Activated T-cell treated with anti-CD3 and anti-CD28 coated beads for 1 hour (primary cell): ENCODE measurements at regions not wholly inside any gene's neighbourhood (a gene's known extent, or its start where the extent isn't known, plus 50 kb on each side); places are given as distances from the start of the nearest gene placed in this dataset.
"Not testable (repeated sequence)": the region's sequence is repeated elsewhere in the genome, so short reads cannot be mapped to it uniquely, and the experiment has no call there.

ENCODE experiments used
- DNase-seq: peaks from one replicate; pipeline ENCODE4 v3.0.0-alpha.2; 2020; ENCODE audit warnings: low read depth

DNA sequence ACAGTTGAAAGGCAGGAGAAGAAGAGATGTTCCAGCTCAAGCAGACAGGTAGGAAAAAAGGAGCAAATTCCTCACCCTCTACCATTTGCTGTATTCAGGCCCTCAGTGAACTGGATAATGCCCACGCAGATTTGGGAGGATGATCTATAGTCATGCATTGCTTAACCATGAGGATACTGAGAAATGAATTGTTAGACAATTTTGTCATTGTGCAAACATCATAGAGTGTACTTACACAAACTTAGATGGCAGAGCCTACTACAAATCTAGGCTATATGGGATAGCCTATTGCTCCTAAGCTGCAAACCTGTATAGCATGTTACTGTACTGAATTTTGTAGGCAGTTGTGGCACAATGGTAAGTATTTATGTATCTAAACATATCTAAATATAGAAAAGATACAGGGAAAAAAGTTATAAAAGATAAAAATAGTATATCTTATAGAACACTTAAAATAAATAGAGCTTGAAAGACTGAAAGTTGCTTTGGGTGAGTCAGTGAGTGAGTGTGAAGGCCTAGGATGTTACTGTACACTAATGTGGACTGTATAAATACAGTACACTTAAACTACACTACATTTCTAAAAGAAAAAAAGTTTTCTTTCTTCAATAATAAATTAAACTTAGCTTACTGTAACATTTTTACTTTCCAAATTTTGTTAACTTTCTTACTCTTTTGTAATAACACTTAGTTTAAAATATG is 672.3 kb downstream of the UTRN start:
- no peak for DNase-seq

DNA sequence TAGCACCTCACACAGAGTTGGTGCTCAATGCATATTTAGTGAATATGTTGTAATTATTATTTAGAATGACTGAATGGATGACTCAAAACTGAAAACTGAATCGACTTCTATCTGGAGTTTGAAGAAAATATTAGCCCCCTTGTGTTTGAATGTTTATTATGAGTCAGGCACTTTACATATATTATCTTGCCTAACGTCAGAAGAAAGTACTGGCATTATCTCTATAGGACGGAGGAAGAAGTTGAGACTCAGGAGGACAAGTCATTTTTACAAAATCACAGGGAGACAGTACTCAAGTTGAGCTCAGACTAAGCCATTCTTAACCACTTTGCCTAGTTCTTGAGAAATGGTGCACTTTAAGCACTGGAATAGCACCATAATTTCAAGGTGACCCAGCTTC is 684.0 kb downstream of the UTRN start:
- no peak for DNase-seq

DNA sequence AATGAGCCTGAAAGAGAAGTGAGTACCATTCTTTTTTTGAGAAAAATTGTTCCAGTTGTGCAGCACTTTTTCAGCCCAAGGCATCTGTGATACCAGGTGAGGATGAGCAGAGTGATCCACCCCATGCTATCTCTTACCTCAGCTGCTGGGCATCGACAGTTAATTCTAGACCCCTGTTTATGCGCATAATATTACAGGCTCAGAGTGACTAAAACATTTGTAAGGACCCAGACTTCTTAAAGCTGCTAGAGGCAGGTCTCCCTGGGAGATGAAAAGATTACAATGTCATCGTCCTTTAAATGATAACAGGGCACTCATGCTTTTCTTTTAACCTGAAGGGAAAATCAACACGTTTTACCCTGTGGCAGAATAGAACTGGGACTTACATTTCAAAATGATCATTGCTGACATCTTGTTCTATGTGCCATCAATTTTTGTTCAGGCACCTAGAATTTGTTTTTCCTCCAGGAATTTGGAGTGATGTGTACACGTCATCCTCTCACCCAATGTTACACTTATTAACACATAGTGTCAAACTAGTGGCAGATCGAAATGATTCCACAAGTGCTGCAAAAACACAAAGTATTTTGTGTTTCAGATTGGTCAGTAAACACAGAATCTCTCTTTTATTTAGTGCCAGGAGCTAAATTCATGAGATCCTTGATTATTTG is 684.6 kb downstream of the UTRN start:
- no peak for DNase-seq

DNA sequence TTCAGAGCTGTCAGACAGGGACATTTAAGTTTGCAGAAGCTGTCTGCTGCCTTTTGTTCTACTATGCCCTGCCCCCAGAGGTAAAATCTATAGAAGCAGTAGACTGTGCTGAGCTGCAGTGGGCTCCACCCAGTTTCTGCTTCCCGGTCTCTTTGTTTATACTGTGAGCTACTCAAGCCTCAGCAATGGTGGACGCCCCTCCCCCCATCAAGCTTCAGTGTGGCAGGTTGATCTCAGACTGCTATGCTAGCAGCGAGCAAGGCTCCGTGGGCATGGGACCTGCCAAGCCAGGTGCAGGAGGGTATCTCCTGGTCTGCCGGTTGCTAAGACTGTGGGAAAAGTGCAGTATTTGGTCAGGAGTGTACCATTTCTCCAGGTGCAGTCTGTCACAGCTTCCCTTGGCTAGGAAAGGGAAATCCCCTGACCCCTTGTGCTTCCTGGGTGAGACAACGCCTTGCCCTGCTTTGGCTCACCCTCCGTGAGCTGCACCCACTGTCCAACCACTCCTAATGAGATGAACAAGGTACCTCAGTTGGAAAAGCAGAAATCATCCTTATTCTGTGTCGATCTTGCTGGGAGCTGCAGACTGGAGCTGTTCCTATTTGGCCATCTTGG is 692.2 kb downstream of the UTRN start:
- not testable (repeated sequence) for DNase-seq

DNA sequence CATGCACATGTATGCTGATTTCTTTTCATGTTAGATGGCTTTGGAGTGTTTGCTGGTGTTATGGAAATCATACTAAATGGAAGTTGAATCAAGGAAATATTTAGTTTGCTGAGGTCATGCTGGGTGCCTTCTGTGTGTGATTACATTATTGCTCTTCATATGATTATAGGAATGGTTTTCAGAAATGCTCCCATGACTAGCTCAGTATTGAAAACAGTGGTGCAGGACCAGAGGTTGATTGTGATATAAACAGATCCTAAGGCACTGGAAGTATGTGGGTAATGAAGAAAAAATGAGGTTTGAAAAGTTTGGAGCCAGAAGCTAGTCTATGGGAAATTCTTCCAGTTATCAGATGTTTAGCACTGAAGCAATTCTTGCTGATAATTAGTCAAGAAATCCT is 693.1 kb downstream of the UTRN start:
- DNase-seq, result no peak

DNA sequence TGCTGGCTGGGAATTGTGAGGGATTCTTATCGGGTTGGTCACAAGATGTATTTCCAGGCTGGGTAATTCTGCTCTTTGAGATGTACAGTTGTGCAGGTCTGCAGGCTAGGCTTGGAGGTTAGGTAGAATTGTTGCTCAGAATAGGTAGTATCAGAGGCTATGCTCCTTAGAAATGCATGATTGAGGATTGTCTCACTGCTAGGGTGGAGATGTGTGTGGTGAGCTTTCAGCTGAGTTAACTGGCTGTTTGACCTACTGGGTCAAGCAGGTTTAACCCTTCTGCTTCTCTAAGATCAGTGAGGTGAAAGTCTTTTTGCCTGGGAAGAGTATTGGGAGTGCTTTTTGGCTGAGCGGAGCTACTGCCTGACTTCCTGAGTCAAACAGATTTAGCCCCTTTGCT is 701.1 kb downstream of the UTRN start:
- DNase-seq, result no peak

DNA sequence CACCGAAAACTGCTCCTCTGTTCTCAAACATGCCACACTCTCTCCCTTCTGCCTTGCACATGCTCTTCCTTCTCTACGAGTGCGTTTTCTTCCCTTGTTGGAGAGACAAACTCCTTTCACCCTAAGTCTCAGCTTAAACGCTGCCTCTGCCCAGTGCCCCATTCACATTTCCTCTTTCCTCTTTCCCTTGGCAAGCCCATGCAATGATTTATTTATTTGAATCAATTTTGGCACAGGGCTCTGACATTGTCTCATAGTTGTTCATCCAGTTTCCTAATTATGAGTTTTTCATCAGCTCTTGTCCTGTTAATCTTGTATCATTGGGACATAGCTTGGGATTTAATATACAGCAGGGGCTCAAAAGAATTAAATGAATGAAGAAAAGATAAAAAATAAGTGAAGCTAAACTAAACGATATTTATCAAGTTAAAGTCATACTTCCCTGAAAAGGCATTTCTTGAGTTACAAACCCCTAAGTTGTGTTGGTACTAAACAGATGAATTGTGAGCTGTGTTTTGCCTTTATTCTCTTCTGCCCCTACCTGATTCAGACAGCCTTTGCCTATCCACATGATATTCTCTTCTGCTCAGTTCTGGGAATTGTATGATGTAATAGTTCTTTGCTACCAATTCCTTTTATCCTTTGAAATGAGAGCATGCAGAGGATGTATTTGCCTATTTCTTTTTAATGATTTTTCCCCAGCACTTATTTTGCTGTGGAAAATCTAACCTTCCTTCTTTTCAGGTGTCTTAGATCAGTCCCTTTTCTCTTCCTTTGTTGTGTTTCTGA is 704.4 kb downstream of the UTRN start:
- no peak for DNase-seq

DNA sequence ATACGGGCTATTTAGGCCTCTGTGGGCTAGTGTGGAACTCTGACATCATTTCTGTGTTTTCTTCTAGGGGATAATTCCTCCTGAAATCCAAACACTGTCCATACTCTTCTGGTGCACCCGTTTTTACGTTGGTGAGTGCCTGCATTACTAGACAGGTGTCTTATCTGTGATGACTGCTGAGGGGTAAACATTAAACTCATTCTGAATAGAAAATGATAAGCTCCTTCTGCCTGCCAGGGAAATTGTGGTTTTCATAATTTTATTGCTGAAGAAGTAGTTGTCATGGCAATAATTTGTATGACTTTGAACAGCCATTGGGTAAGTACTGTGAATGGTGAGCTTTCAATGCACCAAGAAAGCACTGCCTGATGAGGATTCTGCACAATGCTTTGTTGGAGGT is 705.6 kb downstream of the UTRN start:
- DNase-seq, result no peak

DNA sequence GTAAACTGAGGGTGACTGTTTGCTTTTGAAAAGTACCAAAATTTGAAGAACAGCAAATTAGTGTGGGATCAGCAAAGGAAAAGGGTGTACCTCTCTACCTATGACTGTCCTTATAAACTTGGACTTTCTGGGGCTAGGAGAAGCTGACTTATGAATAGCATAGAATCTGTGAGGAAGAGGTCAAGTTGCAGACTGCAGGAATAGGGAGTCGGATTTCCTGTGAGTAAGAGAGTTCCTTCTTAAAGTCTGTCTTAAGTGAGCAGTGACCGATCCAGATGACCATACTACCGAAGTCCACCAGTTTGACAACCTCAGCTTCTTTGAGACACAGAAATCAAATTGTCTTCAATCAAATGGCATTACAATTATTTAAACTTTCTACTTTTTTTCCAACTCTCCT is 708.7 kb downstream of the UTRN start:
- no peak for DNase-seq

DNA sequence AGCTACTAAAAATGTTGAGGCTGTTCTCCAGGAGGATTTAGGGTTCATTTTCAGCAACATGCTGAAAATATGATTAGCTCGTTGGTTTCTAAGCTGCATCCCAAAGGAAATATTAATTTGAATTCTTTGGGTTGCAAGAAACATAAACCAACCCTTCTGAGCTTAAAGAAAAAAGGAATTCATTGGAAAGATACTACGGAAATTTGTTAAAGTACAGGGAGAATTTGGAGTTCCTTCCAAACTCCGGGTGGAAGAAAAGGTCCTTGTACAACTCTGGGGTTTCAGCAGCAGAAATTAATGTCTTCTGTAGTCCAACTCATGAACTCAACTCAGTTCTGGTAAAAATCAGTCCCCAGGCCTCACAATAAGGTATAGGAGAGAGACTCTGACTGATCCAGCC is 712.9 kb downstream of the UTRN start:
- no peak for DNase-seq

DNA sequence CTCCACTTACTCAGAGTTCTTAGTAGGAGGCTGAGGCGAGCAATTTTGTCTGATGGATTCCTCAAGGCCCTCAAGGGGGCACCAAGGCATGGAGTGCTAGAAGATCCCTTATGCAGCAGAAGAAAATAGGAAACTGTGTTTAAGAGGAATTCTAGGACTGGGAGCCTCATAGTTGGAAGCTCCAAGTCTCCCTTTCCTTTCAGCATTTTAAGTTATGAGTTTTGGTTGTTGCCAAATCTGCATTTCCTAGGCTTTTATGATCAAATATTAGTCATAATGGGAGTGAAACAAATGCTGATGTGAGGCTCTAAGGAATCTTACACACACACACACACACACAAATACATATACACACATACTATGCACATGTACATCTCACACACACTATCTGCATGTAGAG is 714.0 kb downstream of the UTRN start:
- no peak for DNase-seq

DNA sequence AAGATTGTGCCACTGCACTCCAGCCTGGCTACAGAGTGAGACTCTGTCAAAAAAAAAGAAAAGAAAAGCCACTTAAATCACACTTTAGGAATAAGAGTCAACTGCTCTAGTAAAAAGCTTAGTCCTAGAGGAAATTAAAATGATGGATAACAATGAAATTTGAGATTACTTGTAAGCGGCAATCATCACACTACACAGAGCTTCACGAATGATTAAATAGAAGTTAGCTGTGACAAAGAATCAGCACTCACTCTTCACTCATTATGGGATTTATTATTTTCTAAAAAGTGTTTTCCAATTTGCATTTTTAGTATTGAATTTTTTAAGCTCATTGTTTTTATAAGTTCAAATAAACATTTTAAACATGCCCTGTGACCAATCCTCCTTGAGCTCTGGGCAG is 718.0 kb downstream of the UTRN start:
- no peak for DNase-seq

DNA sequence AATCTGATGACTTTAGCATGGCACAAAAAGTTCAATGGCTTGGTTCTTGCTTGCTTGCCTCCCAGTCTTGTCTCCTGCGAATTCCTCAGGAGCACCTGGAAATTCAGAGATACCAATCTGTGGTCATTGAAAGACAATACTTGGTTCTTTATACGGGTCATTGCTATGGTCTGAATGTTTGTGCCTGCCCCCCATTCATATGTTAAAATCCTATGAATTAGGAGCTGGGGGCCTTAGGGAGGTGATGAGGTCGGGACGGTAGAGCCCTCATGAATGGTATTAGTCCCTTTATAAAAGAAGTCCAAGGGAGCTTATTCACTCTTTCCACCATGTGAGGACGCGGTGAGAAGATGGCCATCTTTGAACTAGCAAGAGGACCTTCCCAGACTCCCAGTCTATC is 721.8 kb downstream of the UTRN start:
- no peak for DNase-seq

DNA sequence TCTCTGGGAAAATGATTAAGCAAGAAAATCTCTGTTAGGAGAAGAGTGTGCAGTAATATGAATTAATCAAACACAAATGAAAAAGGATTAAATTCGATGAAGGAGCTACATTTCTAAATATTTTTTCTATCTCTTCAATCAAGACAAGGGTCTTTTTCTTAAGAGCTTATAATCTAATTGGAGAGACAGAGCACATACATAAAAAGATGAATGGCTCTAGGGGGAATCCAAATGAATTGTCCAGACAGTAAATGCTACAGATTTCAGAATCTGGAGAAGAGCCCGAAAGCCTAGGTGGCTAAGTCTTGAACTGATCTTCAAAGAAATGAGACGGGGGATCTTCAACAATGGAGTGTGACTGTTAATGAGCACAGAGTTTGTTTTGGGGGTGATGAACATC is 723.6 kb downstream of the UTRN start:
- DNase-seq, result no peak

DNA sequence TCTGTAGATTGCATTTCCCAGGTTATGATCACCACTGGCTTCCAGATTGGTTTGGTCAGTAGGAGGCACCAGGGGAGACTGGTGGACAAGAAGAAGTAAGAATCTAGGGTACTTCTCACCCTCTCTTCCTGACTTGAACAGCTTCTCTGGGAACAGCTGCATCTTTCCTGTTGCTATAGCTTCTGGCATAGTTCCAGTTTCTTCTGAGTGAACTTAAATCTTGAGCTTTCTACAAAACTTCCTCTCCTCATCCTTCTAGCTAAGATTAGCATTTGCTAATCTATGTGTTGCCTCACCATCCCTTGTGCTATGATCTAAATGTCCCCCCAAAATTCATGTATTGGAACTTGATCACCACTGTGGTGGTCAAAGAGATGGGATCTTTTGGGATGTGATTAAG is 724.6 kb downstream of the UTRN start:
- no peak for DNase-seq

DNA sequence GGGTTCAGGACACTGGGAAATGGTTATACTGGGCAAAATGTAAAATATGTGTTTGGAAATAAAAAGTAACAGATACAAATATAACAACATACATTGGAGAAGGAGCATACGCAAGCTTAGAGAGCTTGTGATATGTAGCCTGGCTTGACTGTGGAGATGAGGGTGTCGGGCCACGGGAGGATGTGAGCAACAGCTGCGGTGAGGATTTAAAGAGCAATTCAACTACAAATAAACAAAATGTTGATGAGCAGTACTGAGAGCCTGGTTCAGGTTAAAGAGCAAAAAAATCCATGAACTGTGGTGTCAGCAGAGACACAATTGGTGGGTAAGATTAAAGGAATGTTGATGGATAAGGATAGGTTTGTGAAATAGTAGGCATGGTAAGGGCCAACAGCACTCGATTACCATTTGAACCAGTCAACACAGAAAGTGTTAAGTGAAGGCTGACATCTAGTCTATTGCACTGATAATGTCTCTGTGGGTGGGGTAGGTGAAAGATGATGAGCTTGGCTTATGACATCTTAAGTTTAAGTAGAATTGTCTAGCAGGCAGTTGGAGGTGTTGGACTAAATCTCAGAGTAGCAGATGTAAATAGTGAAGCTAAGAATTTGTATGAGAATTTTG is 723.2 kb downstream of the EPM2A start:
- DNase-seq, result no peak

DNA sequence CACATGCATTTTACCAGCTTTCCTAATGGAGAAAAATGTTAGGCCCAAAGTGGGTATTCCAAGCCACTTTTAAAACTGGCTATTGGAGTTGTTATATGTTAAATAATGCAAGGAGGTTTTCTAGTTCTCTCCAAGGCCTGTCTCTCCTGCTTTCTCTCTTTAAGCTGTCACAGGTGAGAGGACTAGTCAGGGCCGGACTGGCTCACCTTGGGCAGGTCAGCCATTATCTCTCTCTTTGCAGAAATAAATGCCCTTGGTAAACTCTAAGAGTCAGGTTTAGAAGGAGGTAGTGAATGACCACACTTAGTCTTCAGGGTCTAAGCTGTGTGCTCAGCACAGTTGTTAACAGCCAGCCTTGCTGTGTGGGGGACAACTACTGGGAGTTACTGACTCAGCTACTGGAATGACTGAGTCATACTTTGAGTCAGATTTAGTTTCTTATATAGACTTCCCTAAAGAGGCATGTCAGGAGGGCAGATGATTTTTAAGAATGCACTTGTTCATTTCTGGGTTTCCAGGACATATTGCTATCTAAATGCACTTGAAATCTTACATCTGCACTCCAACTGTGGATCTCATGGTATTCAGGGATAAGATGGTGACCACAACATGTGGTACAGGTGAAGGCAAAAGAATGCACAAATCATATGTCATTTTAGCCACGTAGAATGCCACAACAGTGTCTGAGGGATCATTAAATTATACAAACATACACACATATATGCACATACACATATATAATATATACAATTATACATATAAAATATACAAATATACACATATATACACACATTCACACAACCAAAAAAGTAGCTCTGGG is 719.4 kb downstream of the EPM2A start:
- no peak for DNase-seq

DNA sequence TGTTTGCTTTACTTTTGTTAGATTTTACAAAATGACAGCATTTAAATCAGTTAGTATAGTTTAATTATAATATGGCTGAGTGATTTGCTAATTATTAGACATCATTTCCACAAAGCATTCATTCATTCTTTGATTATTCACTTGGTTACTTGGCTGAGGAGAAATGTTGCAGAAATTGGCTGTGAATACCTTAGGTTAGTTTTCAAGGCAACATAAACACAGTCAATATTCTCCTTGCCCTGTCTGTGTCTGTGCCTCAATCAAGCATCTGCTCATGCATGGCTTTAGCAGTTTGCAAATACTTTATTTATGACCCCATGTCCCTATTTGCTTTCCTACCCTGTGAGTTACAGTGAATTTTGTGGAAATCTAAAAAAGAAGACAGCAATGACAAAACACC is 718.3 kb downstream of the EPM2A start:
- DNase-seq, result no peak

DNA sequence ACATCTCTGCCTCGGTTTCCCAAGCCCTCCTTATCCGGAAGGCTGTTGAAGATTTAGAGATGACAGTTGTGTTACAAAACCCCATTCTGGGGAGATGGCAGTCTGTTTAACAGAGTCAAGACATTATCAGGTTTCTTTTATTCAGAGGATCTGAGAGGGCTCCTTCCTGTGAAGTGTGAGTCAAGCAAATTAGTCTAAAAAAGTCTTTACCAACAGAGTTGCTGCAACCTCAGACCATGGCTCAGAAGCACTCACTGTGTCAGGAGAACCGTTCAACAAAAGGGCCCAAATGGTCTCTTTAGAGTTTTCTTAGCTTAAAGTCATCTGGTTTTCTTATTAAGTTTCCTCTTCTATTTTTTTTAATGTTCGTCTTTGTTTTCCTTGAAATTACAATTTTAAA is 717.8 kb downstream of the EPM2A start:
- no peak for DNase-seq

DNA sequence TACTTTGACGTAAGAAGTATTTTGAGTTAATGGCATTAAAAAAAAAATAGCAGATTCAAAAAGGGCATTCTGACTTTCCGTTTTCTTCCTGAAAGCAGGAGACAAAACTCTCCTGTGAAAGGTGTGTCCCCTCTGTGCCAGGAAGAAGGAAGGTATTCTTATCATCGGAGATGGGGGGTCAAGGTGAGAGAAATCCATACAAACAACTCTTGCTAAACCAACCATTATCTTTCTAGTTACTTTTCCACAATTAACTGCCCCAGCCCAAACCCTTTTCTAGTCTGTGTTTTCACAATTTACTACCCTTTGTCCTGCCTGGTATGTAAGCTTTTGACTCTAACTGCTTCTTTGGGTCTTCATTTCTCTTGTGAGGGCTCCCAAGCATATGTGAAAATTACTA is 717.3 kb downstream of the EPM2A start:
- no peak for DNase-seq

DNA sequence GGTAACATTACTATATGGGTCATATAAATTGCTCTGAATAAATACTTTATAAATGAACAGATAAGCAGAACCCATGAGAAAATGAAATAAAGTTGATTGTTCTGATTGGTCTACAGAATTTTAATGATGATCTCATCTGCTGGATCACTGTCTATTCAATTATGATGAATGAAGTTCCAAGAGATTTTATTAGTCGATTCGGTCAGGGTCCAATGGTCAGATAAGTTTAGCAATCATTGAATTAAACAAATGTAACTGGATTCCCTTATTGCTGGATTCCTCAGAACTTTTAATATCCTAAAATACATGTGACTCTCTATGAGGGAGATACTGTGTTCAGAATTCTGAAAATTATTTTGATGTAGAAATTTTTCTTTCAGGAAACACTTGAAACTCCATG is 715.2 kb downstream of the EPM2A start:
- DNase-seq, result no peak

DNA sequence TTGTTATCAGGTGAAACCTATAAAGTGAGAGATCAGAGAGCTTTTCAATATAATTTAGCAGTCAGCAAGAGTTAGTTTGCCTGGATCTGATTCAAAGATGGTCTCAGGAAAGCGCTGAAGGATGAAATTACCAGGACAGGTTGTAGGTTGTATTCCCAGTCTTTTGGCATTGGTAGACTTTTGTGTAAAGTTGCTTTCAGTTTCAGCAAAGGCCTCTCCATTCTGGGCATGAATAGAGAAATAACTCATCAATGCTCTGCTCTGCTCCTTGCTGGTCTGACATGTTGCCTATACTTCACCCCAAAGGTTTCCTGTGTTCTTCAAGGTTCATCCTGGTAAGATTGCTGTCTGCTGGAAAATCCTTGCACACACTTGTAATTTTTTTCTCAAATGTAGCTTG is 714.8 kb downstream of the EPM2A start:
- DNase-seq, result no peak
